DMS79 treated with DMSO at 0.1 percent for 48 hours (cell line): ENCODE measurements at regions not wholly inside any gene's neighbourhood (a gene's known extent, or its start where the extent isn't known, plus 50 kb on each side); places are given as distances from the start of the nearest gene placed in this dataset.
"Not testable (repeated sequence)": the region's sequence is repeated elsewhere in the genome, so short reads cannot be mapped to it uniquely, and the experiment has no call there.

ENCODE experiments used
- DNase-seq: peaks from one replicate; lab custom pipeline; 2025; lab: John Stamatoyannopoulos, UW

DNA sequence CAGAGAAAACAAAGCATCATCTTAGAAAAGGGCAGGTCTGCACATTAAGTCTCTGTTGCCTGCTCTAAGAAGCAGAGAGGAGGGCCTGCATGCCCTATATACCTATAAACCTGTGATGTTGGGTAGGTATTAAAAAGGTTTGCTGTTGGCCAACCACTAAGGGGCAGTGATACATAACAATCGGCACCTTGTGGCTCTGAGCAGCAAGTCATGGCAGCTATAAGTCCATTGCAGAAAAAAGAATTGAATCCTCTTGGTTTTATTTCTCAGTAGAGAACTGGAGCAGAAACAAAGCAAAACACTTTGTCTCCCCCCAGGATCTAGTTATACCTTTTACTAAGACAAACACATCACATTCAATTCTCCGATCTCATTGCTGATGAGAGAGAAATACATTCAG, 1364.4 kb downstream of the STIM2 start:
- no peak for DNase-seq

- DNase-seq, result no peak
These were observed 1365.2 kb downstream of the STIM2 start for GRCh38 chr4:28225689-28226353.

GRCh38 chr4:28226962-28227361, 1366.3 kb downstream of the STIM2 start:
- no peak for DNase-seq

DNA sequence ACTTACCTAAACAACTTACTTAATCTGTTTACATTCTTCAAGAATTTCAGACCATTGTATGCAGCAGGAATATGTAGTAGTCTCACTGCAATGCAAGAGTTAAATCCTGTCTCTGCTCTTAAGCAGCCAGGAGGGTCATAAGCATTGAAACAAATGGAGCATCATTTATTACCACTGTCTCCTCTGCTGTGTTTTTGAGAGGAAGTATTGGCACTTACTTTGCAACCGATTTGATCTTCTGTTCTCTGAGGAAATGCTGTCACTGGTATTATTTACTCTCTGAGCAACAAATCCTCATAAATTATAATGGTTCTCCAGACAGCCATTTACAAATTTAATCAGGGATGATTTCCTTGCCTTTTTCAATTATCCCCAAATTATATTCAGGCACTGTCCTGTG, 1367.1 kb downstream of the STIM2 start:
- no peak for DNase-seq

DNA sequence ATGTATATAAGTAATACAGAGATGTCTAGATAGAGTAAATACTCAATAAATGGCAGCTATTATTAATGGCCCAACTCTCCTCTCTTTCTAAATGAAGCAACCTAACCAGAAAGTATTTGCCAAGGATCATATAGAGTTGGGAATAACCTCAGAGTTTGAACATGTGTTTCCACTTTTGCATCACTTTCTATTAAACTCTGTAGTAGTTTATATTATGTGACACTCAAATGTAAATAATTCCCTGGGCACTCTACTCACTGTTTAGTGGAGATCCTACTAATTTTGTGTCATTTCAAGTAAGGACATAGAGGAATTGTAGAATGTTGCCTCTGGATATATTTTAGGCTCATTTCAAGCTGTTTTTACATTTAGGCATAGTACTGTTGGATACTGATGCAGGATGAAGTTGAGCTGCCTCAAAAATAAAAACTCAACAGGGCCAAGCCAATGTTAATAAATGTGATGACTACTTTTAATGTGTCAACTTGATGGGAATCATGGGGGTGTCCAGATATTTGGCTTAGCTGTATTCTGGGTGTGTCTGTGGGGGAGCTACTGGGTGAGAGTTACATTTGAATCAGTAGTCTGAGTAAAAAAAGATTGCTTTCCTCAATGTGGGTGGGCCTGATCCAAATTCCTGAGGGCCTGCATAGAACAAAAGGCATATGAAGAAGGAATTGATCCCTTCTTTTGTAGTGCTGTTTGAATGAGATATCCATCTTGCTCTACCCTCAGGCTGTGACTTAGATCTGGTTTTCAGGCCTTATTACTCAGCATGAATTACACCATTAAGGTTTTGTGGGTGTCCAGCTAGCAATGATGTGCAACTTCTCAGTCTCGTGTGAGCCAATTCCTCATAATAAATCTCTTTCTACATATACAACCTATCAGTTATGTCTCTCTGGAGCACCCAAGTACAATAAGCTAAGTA, 1368.2 kb downstream of the STIM2 start:
- DNase-seq, result no peak

DNA sequence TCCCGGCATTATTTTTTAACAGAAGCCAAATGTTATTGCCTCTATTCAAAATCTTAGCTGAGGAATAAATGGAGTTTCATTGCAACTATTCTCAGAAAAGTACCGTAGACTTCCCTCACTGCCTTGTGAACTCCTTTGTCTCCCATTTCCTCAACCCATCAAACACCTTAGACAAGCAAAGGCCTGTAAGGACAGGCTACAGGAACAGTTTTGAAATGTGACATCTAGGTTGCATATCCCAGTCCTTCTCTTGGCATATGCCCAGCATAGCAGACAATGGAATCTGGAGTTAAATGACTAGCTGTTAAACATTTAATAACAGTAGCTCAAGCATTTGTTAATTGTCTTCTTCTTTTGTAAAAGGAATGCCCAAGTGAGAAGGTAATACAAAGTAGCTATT, 1371.7 kb downstream of the STIM2 start:
- no peak for DNase-seq

- no peak for DNase-seq
These were observed 1372.3 kb downstream of the STIM2 start for GRCh38 chr4:28232951-28233350.

GRCh38 chr4:28233724-28234123, 1373.1 kb downstream of the STIM2 start:
- DNase-seq, result no peak

DNA sequence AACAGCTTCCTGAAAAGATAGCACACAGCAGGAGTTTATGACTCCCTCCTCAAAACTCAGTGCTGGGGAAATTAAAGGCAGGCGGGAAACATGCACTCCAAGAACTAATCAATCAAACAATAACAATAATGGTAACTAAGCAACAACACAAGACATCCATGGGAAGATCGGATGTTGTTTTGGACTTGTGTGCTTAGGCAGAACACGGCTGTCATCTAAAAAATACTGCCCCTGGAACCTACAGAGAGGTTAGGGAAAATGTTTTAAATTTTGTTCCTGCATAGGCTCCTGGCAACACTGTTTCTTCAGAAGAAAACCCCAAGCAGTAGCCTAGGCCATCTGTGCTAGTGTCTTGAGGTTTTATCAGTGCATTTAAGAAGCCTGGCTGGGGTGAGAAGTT, 1378.2 kb downstream of the STIM2 start:
- DNase-seq, result no peak

- DNase-seq, result no peak
These were observed 1380.4 kb downstream of the STIM2 start for GRCh38 chr4:28241021-28241420.

GRCh38 chr4:28247805-28248204, 1387.2 kb downstream of the STIM2 start:
- no peak for DNase-seq

DNA sequence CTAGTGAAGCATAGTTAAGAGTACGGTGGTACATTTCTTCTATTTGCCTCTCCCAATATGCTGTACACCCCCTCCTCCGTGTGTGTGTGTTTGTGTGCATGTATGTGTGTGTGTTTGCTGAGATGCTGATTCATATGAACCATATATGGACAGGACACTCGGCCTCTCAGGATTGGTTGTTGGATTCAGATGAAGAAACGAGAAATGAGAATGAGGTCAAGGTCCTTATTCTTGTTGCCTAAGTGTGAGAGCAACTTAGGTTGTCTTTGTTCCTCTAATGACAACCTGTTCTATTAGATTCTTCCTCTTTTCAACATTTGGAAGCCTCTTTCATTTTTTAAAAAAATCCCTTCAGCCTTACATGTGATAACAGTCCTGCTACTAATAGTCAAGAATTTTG, 1387.6 kb downstream of the STIM2 start:
- DNase-seq, result no peak

DNA sequence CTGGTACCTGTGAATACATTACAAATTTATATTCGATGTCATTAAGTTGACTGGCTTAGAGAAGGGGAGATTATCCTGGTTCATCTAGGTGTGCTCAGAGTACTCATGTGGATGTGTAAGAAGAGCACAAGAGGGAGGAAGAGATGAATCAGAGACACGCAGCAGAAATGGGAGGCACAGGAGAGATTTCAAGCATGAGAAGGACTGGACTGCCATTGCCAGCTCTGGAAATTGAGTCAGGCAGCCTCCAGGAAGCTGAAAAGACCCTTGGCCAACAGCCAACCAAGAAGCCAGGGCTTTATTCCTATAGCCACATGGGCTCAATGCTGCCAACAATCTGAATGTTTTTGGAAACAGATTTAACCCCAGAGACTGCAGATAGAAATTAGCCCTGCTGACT, 1390.0 kb downstream of the STIM2 start:
- no peak for DNase-seq

DNA sequence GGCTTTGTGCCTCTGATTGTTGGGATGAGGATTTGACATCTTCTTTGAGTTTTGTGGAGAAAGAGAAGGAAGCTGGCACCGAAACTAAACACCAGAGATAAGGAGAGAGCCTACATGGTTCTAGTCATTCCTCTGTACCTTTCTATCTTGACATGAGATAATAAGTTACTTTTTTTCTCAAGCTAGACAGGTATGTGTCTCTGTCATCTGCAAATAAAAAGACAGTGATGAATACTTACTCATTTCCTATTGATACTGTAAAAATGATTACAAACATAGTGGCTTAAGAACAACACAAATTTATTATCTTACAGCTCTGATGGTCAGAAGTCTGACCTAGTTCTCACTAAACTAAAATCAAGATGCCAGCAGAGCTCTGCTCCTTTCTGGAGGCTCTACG, 1391.2 kb downstream of the STIM2 start:
- no peak for DNase-seq

- no peak for DNase-seq
These were observed 1393.4 kb downstream of the STIM2 start for GRCh38 chr4:28254003-28254402.

DNA sequence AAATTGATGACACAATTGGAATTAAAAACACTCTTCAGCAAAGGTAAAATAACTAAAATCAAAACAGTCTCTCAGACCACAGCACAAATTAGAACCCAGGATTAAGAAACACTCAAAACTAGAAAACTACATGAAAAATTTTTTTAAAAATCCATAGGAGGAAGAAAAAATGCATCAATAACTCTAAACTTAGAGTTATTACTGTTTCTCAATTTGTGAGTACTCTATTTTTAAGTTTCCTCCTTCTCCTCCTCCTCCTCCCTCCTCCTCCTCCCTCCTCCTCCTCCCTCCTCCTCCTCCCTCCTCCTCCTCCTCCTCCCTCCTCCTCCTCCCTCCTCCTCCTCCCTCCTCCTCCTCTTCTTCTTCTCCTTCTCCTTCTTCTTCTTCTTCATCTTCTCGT, 1395.7 kb downstream of the STIM2 start:
- DNase-seq, result no peak

- DNase-seq, result no peak
These were observed 1399.3 kb downstream of the STIM2 start for GRCh38 chr4:28259951-28260350.

DNA sequence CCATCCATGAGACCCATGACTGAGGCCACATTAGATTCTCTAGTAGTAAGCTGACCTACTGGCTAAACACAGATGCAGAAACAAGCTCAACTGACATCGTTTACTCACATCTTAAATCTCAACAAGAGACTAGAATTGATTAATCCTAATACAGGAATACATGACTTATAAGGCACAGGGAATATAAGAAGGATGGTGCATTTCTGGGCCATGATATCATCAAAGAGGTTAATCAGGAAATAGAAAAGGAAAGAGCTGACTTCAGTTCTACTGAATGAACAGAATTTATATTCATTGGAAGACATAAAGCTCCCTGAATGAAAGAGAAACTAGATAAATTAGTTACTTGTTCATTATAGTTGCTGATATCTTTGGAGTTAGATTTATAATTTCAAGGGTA, 1406.5 kb downstream of the STIM2 start:
- DNase-seq, result no peak

- no peak for DNase-seq
These were observed 1408.8 kb downstream of the STIM2 start for GRCh38 chr4:28269426-28269825.

DNA sequence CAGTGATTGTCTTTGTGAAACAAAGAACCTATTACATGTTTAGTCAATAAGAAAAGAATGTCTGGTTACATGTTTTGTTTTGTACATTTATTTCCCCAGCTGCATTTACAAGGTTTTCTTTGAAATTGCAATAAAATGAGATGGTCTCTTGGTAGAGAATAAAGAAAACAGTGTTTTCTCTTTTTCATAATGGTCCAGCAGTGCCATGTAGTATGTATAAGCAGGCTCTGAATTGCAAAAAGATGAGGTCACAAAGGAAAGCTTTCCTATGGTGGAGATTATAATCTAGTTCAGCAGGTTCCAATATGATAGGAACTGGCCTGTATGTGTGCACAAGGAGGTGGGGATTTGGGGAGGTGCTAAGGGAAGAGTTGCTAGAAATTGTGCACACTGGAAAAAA, 1417.3 kb downstream of the STIM2 start:
- no peak for DNase-seq

GRCh38 chr4:28278676-28279075, 1418.0 kb downstream of the STIM2 start:
- DNase-seq, result no peak

- DNase-seq, result no peak
These were observed 1418.6 kb downstream of the STIM2 start for GRCh38 chr4:28279249-28279648.

DNA sequence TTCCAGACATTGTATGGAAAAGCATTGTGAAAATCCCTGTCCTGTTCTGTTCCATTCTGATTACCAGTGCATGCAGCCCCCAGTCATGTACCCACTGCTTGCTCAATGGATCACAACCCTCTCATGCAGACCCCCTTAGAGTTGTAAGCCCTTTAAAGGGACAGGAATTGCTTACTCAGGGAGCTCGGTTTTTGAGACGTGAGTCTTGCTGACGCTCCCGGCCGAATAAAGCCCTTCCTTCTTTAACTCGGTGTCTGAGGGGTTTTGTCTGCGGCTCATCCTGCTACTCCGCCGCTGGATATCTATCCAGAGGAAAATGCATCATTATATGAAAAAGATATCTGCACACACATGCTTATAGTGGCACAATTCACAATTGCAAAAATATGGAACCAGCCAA, 1425.6 kb downstream of the STIM2 start:
- DNase-seq, result not testable (repeated sequence)

- no peak for DNase-seq
These were observed 1427.2 kb downstream of the STIM2 start for GRCh38 chr4:28287831-28288233.
